GM20000 (cell line): ENCODE measurements at regions not wholly inside any gene's neighbourhood (a gene's known extent, or its start where the extent isn't known, plus 50 kb on each side); places are given as distances from the start of the nearest gene placed in this dataset.

Experiments
- DNase-seq: peaks from one replicate; pipeline ENCODE4 v3.0.0; 2012; ENCODE audit warnings: low spot score
- TF ChIP-seq, protein P1 (sequence below): IDR thresholded peaks from 2 replicates; pipeline ENCODE4 v1.5.1; 2012; ENCODE audit warnings: mild to moderate bottlenecking, control low read depth; ENCODE audit errors: extremely low read depth, missing control alignments

GRCh38 chr3:22938739-22939138 is 264.4 kb upstream of the UBE2E2 start:
- TF ChIP-seq, protein P1, sequence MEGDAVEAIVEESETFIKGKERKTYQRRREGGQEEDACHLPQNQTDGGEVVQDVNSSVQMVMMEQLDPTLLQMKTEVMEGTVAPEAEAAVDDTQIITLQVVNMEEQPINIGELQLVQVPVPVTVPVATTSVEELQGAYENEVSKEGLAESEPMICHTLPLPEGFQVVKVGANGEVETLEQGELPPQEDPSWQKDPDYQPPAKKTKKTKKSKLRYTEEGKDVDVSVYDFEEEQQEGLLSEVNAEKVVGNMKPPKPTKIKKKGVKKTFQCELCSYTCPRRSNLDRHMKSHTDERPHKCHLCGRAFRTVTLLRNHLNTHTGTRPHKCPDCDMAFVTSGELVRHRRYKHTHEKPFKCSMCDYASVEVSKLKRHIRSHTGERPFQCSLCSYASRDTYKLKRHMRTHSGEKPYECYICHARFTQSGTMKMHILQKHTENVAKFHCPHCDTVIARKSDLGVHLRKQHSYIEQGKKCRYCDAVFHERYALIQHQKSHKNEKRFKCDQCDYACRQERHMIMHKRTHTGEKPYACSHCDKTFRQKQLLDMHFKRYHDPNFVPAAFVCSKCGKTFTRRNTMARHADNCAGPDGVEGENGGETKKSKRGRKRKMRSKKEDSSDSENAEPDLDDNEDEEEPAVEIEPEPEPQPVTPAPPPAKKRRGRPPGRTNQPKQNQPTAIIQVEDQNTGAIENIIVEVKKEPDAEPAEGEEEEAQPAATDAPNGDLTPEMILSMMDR = no peak
- DNase-seq = no peak

GRCh38 chr3:22939349-22939748 is 263.8 kb upstream of the UBE2E2 start:
- DNase-seq = no peak
- TF ChIP-seq, protein P1 = no peak

- DNase-seq = no peak
- TF ChIP-seq, protein P1 = no peak
Measured at GRCh38 chr3:22940285-22940684, 262.8 kb upstream of the UBE2E2 start.

DNA sequence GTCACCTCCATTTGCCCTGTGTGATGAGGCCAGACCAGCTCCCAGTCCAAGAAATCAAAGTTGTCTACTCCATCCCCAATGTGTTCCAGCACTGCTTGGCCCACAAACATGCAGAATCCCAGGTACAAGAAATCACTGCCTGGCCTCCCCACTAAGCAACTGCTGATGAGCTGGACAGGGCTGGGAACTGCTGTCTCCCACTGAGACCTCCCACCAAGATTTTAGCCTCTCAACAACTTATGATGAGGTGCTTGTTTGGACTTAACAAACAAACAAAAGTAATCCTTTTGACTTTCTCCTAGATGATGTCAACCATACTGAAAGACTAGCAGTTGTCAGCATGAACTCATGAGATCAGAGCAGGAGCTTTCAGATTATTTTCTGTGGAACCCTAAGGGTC is 260.1 kb upstream of the UBE2E2 start:
- TF ChIP-seq, protein P1 = no peak
- no peak for DNase-seq

DNA sequence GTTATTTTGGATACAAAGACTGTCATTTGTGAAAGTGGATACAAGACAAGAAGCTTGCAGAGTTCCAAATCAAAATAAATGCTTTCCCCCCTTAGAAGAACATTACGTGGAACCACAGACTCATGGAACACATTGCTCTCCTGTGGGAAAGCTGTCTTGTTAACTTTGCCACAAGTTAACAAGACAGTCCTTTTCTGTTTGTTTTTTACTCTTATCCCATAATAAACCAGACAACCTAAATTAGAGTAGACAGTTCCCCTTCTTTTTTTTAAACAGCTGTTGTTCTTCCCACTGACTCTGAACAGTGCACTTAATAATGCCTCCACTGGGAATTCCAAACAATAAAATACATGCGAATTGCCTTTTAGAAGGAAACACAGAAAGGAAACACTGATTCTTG is 255.3 kb upstream of the UBE2E2 start:
- DNase-seq = no peak
- TF ChIP-seq, protein P1 = no peak

GRCh38 chr3:22951910-22952309 is 251.2 kb upstream of the UBE2E2 start:
- no peak for DNase-seq
- TF ChIP-seq, protein P1 = no peak

- no peak for DNase-seq
- TF ChIP-seq, protein P1 = no peak
Measured at GRCh38 chr3:22952860-22953259, 250.3 kb upstream of the UBE2E2 start.

GRCh38 chr3:22959593-22959992 is 243.5 kb upstream of the UBE2E2 start:
- TF ChIP-seq, protein P1 = no peak
- peak; percentile 62 for DNase-seq
